HK-2 (cell line): ENCODE measurements at regions not wholly inside any gene's neighbourhood (a gene's known extent, or its start where the extent isn't known, plus 50 kb on each side); places are given as distances from the start of the nearest gene placed in this dataset.
"Not testable (repeated sequence)": the region's sequence is repeated elsewhere in the genome, so short reads cannot be mapped to it uniquely, and the experiment has no call there.

Source experiments
- DNase-seq: peaks from one replicate; pipeline ENCODE4 v3.0.0-alpha.2; 2018; ENCODE audit not compliant: unreplicated experiment

- DNase-seq = no peak
Measured at GRCh38 chr5:110923971-110924370, 147.5 kb upstream of the TSLP start.

- DNase-seq = no peak
Measured at GRCh38 chr5:110925398-110925797, 146.1 kb upstream of the TSLP start.

GRCh38 chr5:110925916-110926315, 145.6 kb upstream of the TSLP start:
- no peak for DNase-seq

- no peak for DNase-seq
Measured at GRCh38 chr5:110932755-110933488, 138.6 kb upstream of the TSLP start.

GRCh38 chr5:110940136-110940535, 131.4 kb upstream of the TSLP start:
- DNase-seq = no peak

GRCh38 chr5:110945874-110946436, 125.6 kb upstream of the TSLP start:
- no peak for DNase-seq

GRCh38 chr5:110951373-110951791, 120.1 kb upstream of the TSLP start:
- no peak for DNase-seq

GRCh38 chr5:110956280-110956912, 115.1 kb upstream of the TSLP start:
- no peak for DNase-seq

GRCh38 chr5:110956913-110957813, 114.3 kb upstream of the TSLP start:
- DNase-seq = no peak

GRCh38 chr5:110957934-110958333, 113.6 kb upstream of the TSLP start:
- DNase-seq = no peak

- no peak for DNase-seq
Measured at GRCh38 chr5:110963495-110963894, 108.0 kb upstream of the TSLP start.

- DNase-seq = no peak
Measured at GRCh38 chr5:110965773-110966581, 105.5 kb upstream of the TSLP start.

GRCh38 chr5:110968246-110969005, 103.1 kb upstream of the TSLP start:
- no peak for DNase-seq

GRCh38 chr5:110969502-110969901, 102.0 kb upstream of the TSLP start:
- DNase-seq = no peak

GRCh38 chr5:110973510-110973909, 98.0 kb upstream of the TSLP start:
- DNase-seq = no peak

- DNase-seq = no peak
Measured at GRCh38 chr5:110977915-110978314, 93.6 kb upstream of the TSLP start.

- not testable (repeated sequence) for DNase-seq
Measured at GRCh38 chr5:110985882-110986281, 85.6 kb upstream of the TSLP start.

GRCh38 chr5:110987573-110987972, 83.9 kb upstream of the TSLP start:
- DNase-seq = not testable (repeated sequence)

GRCh38 chr5:110996742-110997141, 74.8 kb upstream of the TSLP start:
- no peak for DNase-seq

GRCh38 chr5:111002036-111002435, 69.5 kb upstream of the TSLP start:
- DNase-seq = no peak

GRCh38 chr5:111003623-111004022, 67.9 kb upstream of the TSLP start:
- no peak for DNase-seq
